Hepatocyte (in vitro differentiated cells): ENCODE measurements at regions not wholly inside any gene's neighbourhood (a gene's known extent, or its start where the extent isn't known, plus 50 kb on each side); places are given as distances from the start of the nearest gene placed in this dataset.

Experiments used
- DNase-seq: peaks from one replicate; pipeline ENCODE4 v3.0.0-alpha.2; 2016; ENCODE audit warnings: low spot score
- H2AFZ ChIP-seq: fragments of 200-600 bp; sonication (generic); 2 replicates; pipeline ENCODE4 v1.6.0; 2016; ENCODE audit warnings: antibody characterized with exemption, mild to moderate bottlenecking
- H3K27ac ChIP-seq: fragments of 200-600 bp; sonication (generic); 2 replicates; pipeline ENCODE4 v1.5.1; 2016; ENCODE audit warnings: mild to moderate bottlenecking
- H3K27me3 ChIP-seq: fragments of 200-600 bp; sonication (generic); 2 replicates; pipeline ENCODE4 v1.6.1; 2016
- H3K36me3 ChIP-seq: fragments of 200-600 bp; sonication (generic); replicated peaks from 2 replicates; pipeline ENCODE4 v1.5.1; 2016; ENCODE audit warnings: low read depth; ENCODE audit not compliant: insufficient read depth
- H3K4me1 ChIP-seq: fragments of 200-600 bp; sonication (generic); 2 replicates; pipeline ENCODE4 v1.5.1; 2016; ENCODE audit warnings: mild to moderate bottlenecking, moderate library complexity; ENCODE audit not compliant: insufficient read depth
- H3K4me2 ChIP-seq: fragments of 200-600 bp; sonication (generic); 2 replicates; pipeline ENCODE4 v1.6.0; 2016
- H3K4me3 ChIP-seq: fragments of 200-600 bp; sonication (generic); 2 replicates; pipeline ENCODE4 v1.5.1; 2016; ENCODE audit warnings: mild to moderate bottlenecking
- H3K79me2 ChIP-seq: fragments of 200-600 bp; sonication (generic); 2 replicates; pipeline ENCODE4 v1.6.0; 2017; ENCODE audit warnings: mild to moderate bottlenecking
- H3K9me2 ChIP-seq: fragments of 200-600 bp; sonication (generic); replicated peaks from 2 replicates; pipeline ENCODE4 v1.6.0; 2017; ENCODE audit warnings: mild to moderate bottlenecking; ENCODE audit not compliant: insufficient read depth
- H3K9me3 ChIP-seq: fragments of 200-600 bp; sonication (generic); 2 replicates; pipeline ENCODE4 v1.5.1; 2016; ENCODE audit warnings: low read depth, mild to moderate bottlenecking
- H4K20me1 ChIP-seq: fragments of 200-600 bp; sonication (generic); 2 replicates; pipeline ENCODE4 v1.6.0; 2016; ENCODE audit warnings: mild to moderate bottlenecking; ENCODE audit not compliant: insufficient read depth, poor library complexity, severe bottlenecking
- EZH2 ChIP-seq: fragments of 200-600 bp; sonication (generic); IDR thresholded peaks from 2 replicates; pipeline ENCODE4 v1.6.1; 2016; ENCODE audit warnings: antibody characterized with exemption, mild to moderate bottlenecking, borderline replicate concordance
- EZH2phosphoT487 ChIP-seq: fragments of 200-600 bp; sonication (generic); IDR thresholded peaks from one replicate; pipeline ENCODE4 v1.6.1; 2018; ENCODE audit warnings: antibody characterized with exemption, mild to moderate bottlenecking, low read depth, moderate library complexity; ENCODE audit not compliant: unreplicated experiment, severe bottlenecking
- WGBS: methylation state at CpG from one replicate; pipeline ENCODE4 v1.1.6; 2016; ENCODE audit warnings: low lambda C conversion rate; ENCODE audit errors: missing lambda C conversion rate; 5-methylcytosine and 5-hydroxymethylcytosine counted together
- TF ChIP-seq, protein P1 (sequence below): fragments of 200-600 bp; sonication (generic); IDR thresholded peaks from 2 replicates; pipeline ENCODE4 v1.5.1; 2016; ENCODE audit warnings: antibody characterized with exemption, mild to moderate bottlenecking; ENCODE audit not compliant: poor library complexity

DNA sequence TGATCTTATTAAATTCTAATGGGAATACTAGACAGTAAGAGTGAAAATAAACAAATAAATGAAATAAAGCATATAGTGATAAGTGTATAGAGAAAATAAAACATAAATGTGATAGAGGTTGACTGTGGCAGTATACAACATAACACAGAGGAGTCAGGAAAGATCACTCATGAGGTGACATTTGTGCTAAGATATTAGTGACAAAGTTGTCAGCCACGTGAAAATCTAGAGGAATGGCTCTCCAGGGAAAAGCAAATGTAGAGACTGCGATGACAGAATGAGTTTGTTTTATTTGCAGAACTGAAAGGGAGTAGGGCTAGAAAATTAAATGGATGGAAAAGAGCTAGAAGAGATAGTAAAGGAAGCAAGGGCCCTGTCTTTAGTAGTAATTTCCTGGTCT lies 72.8 kb upstream of the GABRA2 start:
- no peak for DNase-seq
- Histone ChIP-seq H3K36me3 (no peaks in the 10 kb centered on the region), H3K27me3 (no peaks in the 10 kb centered on the region), H3K27ac (no peak overlapping the region), H2AFZ (no peak overlapping the region), H3K4me2 (no peak overlapping the region), H4K20me1 (no peaks in the 10 kb centered on the region), H3K4me1 (no peaks in the 10 kb centered on the region), H3K4me3 (no peak overlapping the region), H3K9me2 (no peaks in the 10 kb centered on the region), H3K9me3 (no peaks in the 10 kb centered on the region), H3K79me2 (no peaks in the 10 kb centered on the region)
- no peak for TF ChIP-seq EZH2phosphoT487
- TF ChIP-seq, protein P1, sequence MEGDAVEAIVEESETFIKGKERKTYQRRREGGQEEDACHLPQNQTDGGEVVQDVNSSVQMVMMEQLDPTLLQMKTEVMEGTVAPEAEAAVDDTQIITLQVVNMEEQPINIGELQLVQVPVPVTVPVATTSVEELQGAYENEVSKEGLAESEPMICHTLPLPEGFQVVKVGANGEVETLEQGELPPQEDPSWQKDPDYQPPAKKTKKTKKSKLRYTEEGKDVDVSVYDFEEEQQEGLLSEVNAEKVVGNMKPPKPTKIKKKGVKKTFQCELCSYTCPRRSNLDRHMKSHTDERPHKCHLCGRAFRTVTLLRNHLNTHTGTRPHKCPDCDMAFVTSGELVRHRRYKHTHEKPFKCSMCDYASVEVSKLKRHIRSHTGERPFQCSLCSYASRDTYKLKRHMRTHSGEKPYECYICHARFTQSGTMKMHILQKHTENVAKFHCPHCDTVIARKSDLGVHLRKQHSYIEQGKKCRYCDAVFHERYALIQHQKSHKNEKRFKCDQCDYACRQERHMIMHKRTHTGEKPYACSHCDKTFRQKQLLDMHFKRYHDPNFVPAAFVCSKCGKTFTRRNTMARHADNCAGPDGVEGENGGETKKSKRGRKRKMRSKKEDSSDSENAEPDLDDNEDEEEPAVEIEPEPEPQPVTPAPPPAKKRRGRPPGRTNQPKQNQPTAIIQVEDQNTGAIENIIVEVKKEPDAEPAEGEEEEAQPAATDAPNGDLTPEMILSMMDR, result no peak
- TF ChIP-seq EZH2, result no peak
- 67% methylated on average over 2 of the region's 2 CpGs for WGBS

DNA sequence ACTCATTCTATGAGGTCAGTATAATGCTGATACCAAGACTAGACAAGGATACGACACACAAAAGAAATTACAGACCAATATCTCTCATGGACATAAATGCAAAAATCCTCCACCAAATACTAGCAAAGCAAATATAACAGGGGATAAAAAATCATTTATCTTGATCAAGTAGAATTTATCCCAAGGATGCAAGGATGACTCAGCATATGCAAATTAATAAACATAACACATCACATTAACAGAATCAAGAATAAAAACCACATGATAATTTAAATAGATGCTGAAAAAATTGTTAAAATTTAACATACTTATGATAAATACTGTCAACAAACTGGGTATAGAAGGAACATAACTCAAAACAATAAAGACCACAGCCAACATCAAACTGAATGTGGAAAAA lies 69.4 kb upstream of the GABRA2 start:
- Histone ChIP-seq H3K27ac (no peak overlapping the region), H3K4me3 (no peak overlapping the region), H3K36me3 (peaks cover 3% of the 10 kb centered on the region), H3K9me2 (no peaks in the 10 kb centered on the region), H3K79me2 (no peaks in the 10 kb centered on the region), H2AFZ (no peak overlapping the region), H4K20me1 (no peaks in the 10 kb centered on the region), H3K4me2 (no peak overlapping the region), H3K4me1 (no peaks in the 10 kb centered on the region), H3K9me3 (no peaks in the 10 kb centered on the region), H3K27me3 (no peaks in the 10 kb centered on the region)
- TF ChIP-seq, protein P1, result no peak
- TF ChIP-seq EZH2, result no peak
- no peak for TF ChIP-seq EZH2phosphoT487
- no peak for DNase-seq
- WGBS, result 89% methylated on average over 1 of the region's 1 CpG

DNA sequence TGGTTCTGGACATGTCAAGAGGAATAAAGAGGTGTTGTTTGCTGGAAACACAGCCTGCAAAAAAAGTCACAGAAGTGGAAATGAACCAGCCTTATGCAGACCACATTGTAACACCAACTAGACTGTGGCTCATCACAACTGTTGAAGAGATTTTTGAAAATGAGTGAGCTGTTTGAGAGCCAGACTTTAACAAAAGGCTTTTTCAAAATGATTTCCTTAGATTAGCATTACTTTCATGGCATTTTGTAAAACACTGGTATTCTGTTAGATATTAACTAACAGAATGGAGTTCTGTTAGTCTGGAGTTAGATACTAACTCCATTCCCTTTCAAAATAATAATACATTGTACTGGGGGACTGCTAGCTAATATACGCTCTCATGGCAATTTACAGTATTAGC lies 60.6 kb upstream of the GABRA2 start:
- WGBS, result 97% methylated on average over 1 of the region's 1 CpG
- H3K4me3 ChIP-seq, result no peak overlapping the region
- no peak overlapping the region for H3K27ac ChIP-seq
- H3K4me2 ChIP-seq, result no peak overlapping the region
- no peaks in the 10 kb centered on the region for H3K36me3 ChIP-seq
- H3K9me3 ChIP-seq, result no peaks in the 10 kb centered on the region
- no peaks in the 10 kb centered on the region for H4K20me1 ChIP-seq
- no peaks in the 10 kb centered on the region for H3K27me3 ChIP-seq
- H3K79me2 ChIP-seq, result no peaks in the 10 kb centered on the region
- DNase-seq, result no peak
- TF ChIP-seq, protein P1, result no peak
- TF ChIP-seq EZH2 (no peak), EZH2phosphoT487 (no peak)
- no peaks in the 10 kb centered on the region for H3K9me2 ChIP-seq
- H2AFZ ChIP-seq, result no peak overlapping the region
- H3K4me1 ChIP-seq, result no peaks in the 10 kb centered on the region

DNA sequence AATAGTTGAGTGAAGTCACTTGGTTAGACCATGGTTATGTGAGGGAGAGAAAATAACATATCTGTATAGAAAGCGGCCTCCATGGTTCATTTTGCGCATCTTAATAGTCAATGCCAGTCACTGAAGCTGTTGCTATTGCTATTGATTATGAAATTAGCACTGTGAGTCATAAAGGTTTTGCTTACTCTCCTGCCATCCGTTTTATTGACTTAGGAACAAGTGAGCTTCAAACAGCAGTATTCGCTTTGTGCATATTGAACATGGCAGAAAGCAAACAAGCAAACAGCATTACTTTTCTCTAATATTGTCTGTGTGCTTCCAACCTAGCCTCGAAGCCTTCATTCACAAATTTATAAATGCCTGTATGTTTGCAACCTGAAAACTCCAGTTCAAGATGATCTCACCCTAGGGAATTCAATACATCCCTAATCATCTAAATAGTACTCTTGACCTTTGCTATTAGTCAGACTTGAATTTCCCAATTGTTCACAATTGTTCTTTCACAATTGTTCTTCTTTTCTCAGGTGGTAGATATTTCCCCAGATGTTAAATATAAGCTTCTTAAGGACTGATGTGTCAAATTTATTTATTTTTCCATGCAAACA lies 55.9 kb upstream of the GABRA2 start:
- Histone ChIP-seq H3K4me1 (no peaks in the 10 kb centered on the region), H3K36me3 (no peaks in the 10 kb centered on the region), H3K4me3 (no peak overlapping the region), H3K9me2 (no peaks in the 10 kb centered on the region), H4K20me1 (no peaks in the 10 kb centered on the region), H3K9me3 (no peaks in the 10 kb centered on the region), H3K4me2 (no peak overlapping the region), H2AFZ (no peak overlapping the region), H3K27me3 (no peaks in the 10 kb centered on the region), H3K27ac (no peak overlapping the region), H3K79me2 (no peaks in the 10 kb centered on the region)
- TF ChIP-seq, protein P1, result no peak
- TF ChIP-seq EZH2phosphoT487 (no peak), EZH2 (no peak)
- WGBS, result 66% methylated on average over 5 of the region's 5 CpGs
- DNase-seq, result no peak
